Kidney (tissue), 13 donors: ENCODE measurements at regions not wholly inside any gene's neighbourhood (a gene's known extent, or its start where the extent isn't known, plus 50 kb on each side); places are given as distances from the start of the nearest gene placed in this dataset.

Source experiments
- DNase-seq, 5 donors: peaks; one replicate each; pipeline ENCODE4 v3.0.0-alpha.2; 2013 to 2020
- FAIRE-seq: peaks from 2 replicates; lab custom pipeline; 2012; peaks lifted over from hg19 to GRCh38; lab: Jason Lieb, UNC
- H3K27ac ChIP-seq, 2 donors: one replicate each; pipeline ENCODE4 v1.7.0; 2013; ENCODE audit warnings: low read depth in 2 of 2, low read length in 2 of 2, inconsistent platforms in 1 of 2
- H3K27me3 ChIP-seq: one replicate; pipeline ENCODE4 v1.7.1; 2013; ENCODE audit warnings: low read length, inconsistent platforms; ENCODE audit not compliant: control insufficient read depth, insufficient read depth
- H3K36me3 ChIP-seq, 3 donors: one replicate each; pipeline versions ENCODE4 v1.7.0 to v1.7.1; 2013; ENCODE audit warnings: low read length in 3 of 3, control low read depth in 1 of 3, inconsistent platforms in 1 of 3; ENCODE audit not compliant: insufficient read depth in 3 of 3, control insufficient read depth in 2 of 3
- H3K4me1 ChIP-seq, 3 donors: one replicate each; pipeline versions ENCODE4 v1.7.0 to v1.7.1; 2013; ENCODE audit warnings: low read length in 3 of 3, inconsistent platforms in 1 of 3, low read depth in 1 of 3; ENCODE audit not compliant: control insufficient read depth in 2 of 3, insufficient read depth in 2 of 3
- H3K4me3 ChIP-seq, 3 donors: one replicate each; pipeline versions ENCODE4 v1.7.0 to v1.8.1; 2013; ENCODE audit warnings: low read length in 3 of 3, control low read depth in 1 of 3, inconsistent platforms in 1 of 3
- H3K9ac ChIP-seq, 3 donors: one replicate each; pipeline versions ENCODE4 v1.7.0 to v1.7.1; 2013; ENCODE audit warnings: low read length in 3 of 3, control low read depth in 1 of 3, inconsistent platforms in 1 of 3
- H3K9me3 ChIP-seq, 3 donors: one replicate each; pipeline versions ENCODE4 v1.7.0 to v1.7.1; 2013; ENCODE audit warnings: low read length in 3 of 3, control low read depth in 1 of 3, inconsistent platforms in 1 of 3; ENCODE audit not compliant: control insufficient read depth in 2 of 3, insufficient read depth in 1 of 3
- CTCF ChIP-seq: IDR thresholded peaks from 3 replicates; pipeline ENCODE4 v1.5.1; 2012; ENCODE audit warnings: mild to moderate bottlenecking, moderate library complexity, borderline replicate concordance; ENCODE audit not compliant: insufficient read depth; ENCODE audit errors: extremely low read depth
- intact Hi-C: fragments of 100-400 bp; cut with DNase I; formaldehyde crosslinking; loops from one replicate; pipeline ENCODE4 v1.11.1; 2022
- donor health status: control.
- donor health status: control.
- donor health status: control.
- donor health status: control.
- donor health status: control.
- donor health status: DM: yes; HTN: yes; CAD: no.
- donor health status: Normal renal cell carcinoma (clear cell type).

GRCh38 chr9:17926246-17926645 lies 347.4 kb downstream of the SH3GL2 start:
- Histone ChIP-seq H3K36me3 (no peaks in the 10 kb centered on the region), H3K27ac (no peak overlapping the region), H3K27me3 (no peaks in the 10 kb centered on the region), H3K9ac (no peak overlapping the region), H3K4me3 (no peak overlapping the region), H3K9me3 (no peaks in the 10 kb centered on the region), H3K4me1 (no peaks in the 10 kb centered on the region)
- TF ChIP-seq CTCF = no peak
- intact Hi-C loops = no loop called here
- DNase-seq (no peak), FAIRE-seq (no peak)

GRCh38 chr9:17927616-17928015 lies 348.8 kb downstream of the SH3GL2 start:
- no peak for TF ChIP-seq CTCF
- H3K27me3 ChIP-seq = no peaks in the 10 kb centered on the region
- no peaks in the 10 kb centered on the region for H3K9me3 ChIP-seq
- FAIRE-seq (no peak), DNase-seq (no peak)
- H3K27ac ChIP-seq = no peak overlapping the region
- intact Hi-C loops = no loop called here
- H3K36me3 ChIP-seq = no peaks in the 10 kb centered on the region
- no peak overlapping the region for H3K4me3 ChIP-seq
- H3K4me1 ChIP-seq = no peaks in the 10 kb centered on the region
- no peak overlapping the region for H3K9ac ChIP-seq

- no peaks in the 10 kb centered on the region for H3K36me3 ChIP-seq
- TF ChIP-seq CTCF = no peak
- DNase-seq (no peak), FAIRE-seq (no peak)
- intact Hi-C loops = no loop called here
- H3K9me3 ChIP-seq = no peaks in the 10 kb centered on the region
- no peak overlapping the region for H3K27ac ChIP-seq
- no peaks in the 10 kb centered on the region for H3K4me1 ChIP-seq
- no peak overlapping the region for H3K4me3 ChIP-seq
- H3K9ac ChIP-seq = no peak overlapping the region
- no peaks in the 10 kb centered on the region for H3K27me3 ChIP-seq
These were observed 349.4 kb downstream of the SH3GL2 start for GRCh38 chr9:17928228-17928627.

- no peak overlapping the region for H3K9ac ChIP-seq
- no peaks in the 10 kb centered on the region for H3K9me3 ChIP-seq
- intact Hi-C loops = no loop called here
- no peaks in the 10 kb centered on the region for H3K4me1 ChIP-seq
- DNase-seq = no peak
- FAIRE-seq = no peak
- H3K4me3 ChIP-seq = no peak overlapping the region
- no peaks in the 10 kb centered on the region for H3K27me3 ChIP-seq
- TF ChIP-seq CTCF = no peak
- no peaks in the 10 kb centered on the region for H3K36me3 ChIP-seq
- H3K27ac ChIP-seq = no peak overlapping the region
These were observed 349.9 kb downstream of the SH3GL2 start for GRCh38 chr9:17928768-17929167.
